Neuronal stem cell (in vitro differentiated cells): ENCODE measurements at regions not wholly inside any gene's neighbourhood (a gene's known extent, or its start where the extent isn't known, plus 50 kb on each side); places are given as distances from the start of the nearest gene placed in this dataset.

Source experiments
- DNase-seq: peaks from one replicate; pipeline ENCODE4 v3.0.0-alpha.2; 2013; ENCODE audit warnings: low spot score
- H2AFZ ChIP-seq: one replicate; pipeline ENCODE4 v1.6.1; 2013; ENCODE audit warnings: mild to moderate bottlenecking, low read length, inconsistent platforms
- H2AK5ac ChIP-seq: 2 replicates; pipeline ENCODE4 v1.6.1; 2013; ENCODE audit warnings: low read depth, mild to moderate bottlenecking, inconsistent platforms, low read length, moderate library complexity, mixed read lengths
- H2BK120ac ChIP-seq: 2 replicates; pipeline ENCODE4 v1.6.1; 2013; ENCODE audit warnings: low read depth, mild to moderate bottlenecking, inconsistent platforms, low read length, moderate library complexity, mixed read lengths
- H2BK12ac ChIP-seq: one replicate; pipeline ENCODE4 v1.6.1; 2013; ENCODE audit warnings: low read length, inconsistent platforms
- H2BK15ac ChIP-seq: 2 replicates; pipeline ENCODE4 v1.6.1; 2013; ENCODE audit warnings: mild to moderate bottlenecking, low read length, inconsistent platforms, mixed read lengths
- H2BK5ac ChIP-seq: one replicate; pipeline ENCODE4 v1.6.1; 2013; ENCODE audit warnings: inconsistent platforms, mild to moderate bottlenecking, low read length, moderate library complexity
- H3K14ac ChIP-seq: one replicate; pipeline ENCODE4 v1.6.1; 2013; ENCODE audit warnings: low read length, inconsistent platforms
- H3K18ac ChIP-seq: 2 replicates; pipeline ENCODE4 v1.6.1; 2013; ENCODE audit warnings: low read length, inconsistent platforms
- H3K23ac ChIP-seq: 2 replicates; pipeline ENCODE4 v1.6.1; 2013; ENCODE audit warnings: low read depth, mild to moderate bottlenecking, mixed read lengths, low read length, inconsistent platforms; ENCODE audit not compliant: poor library complexity
- H3K27ac ChIP-seq: replicated peaks from 3 replicates; pipeline ENCODE4 v1.5.1; 2013; ENCODE audit warnings: low read length, inconsistent platforms
- H3K27me3 ChIP-seq, 3 experiments: 2 replicates each; pipeline ENCODE4 v1.6.1; 2013; ENCODE audit warnings: low read length in 3 of 3, mild to moderate bottlenecking in 2 of 3, inconsistent platforms in 1 of 3, low read depth in 1 of 3, mixed read lengths in 1 of 3, moderate library complexity in 1 of 3; ENCODE audit not compliant: control insufficient read depth in 3 of 3, insufficient read depth in 3 of 3
- H3K36me3 ChIP-seq, 2 donors: replicated peaks in 1 of 2; 2 replicates each; pipeline ENCODE4 v1.6.1; 2013; ENCODE audit warnings: low read length in 2 of 2; ENCODE audit not compliant: control insufficient read depth in 2 of 2, insufficient read depth in 2 of 2
- H3K4ac ChIP-seq: 2 replicates; pipeline ENCODE4 v1.6.1; 2013; ENCODE audit warnings: inconsistent platforms, mild to moderate bottlenecking, low read length, moderate library complexity
- H3K4me1 ChIP-seq, 2 donors: 1 replicate in 1 of 2; 2 replicates in 1 of 2; pipeline ENCODE4 v1.6.1; 2013; ENCODE audit warnings: low read length in 2 of 2, low read depth in 1 of 2; ENCODE audit not compliant: control insufficient read depth in 2 of 2, insufficient read depth in 1 of 2
- H3K4me2 ChIP-seq: one replicate; pipeline ENCODE4 v1.6.1; 2013; ENCODE audit warnings: mild to moderate bottlenecking, low read length, inconsistent platforms; ENCODE audit not compliant: insufficient read depth, poor library complexity, severe bottlenecking
- H3K4me3 ChIP-seq, 2 donors: 2 replicates each; pipeline ENCODE4 v1.5.1; 2013; ENCODE audit warnings: low read length in 2 of 2, mild to moderate bottlenecking in 2 of 2, inconsistent platforms in 1 of 2, moderate library complexity in 1 of 2
- H3K79me1 ChIP-seq: one replicate; pipeline ENCODE4 v1.6.1; 2013; ENCODE audit warnings: low read depth, mild to moderate bottlenecking, inconsistent platforms, low read length, moderate library complexity
- H3K9ac ChIP-seq: one replicate; pipeline ENCODE4 v1.6.1; 2013; ENCODE audit warnings: mild to moderate bottlenecking, low read depth, low read length, inconsistent platforms; ENCODE audit not compliant: poor library complexity
- H3K9me3 ChIP-seq, 2 donors: replicated peaks in 1 of 2; 2 replicates each; pipeline versions ENCODE3 to v1.6.1; 2013; ENCODE audit warnings: low read length in 2 of 2, mild to moderate bottlenecking in 2 of 2, inconsistent platforms in 1 of 2, low read depth in 1 of 2, mixed read lengths in 1 of 2, moderate library complexity in 1 of 2; ENCODE audit not compliant: control insufficient read depth in 2 of 2, insufficient read depth in 1 of 2
- H4K8ac ChIP-seq: one replicate; pipeline ENCODE4 v1.6.1; 2013; ENCODE audit warnings: low read depth, mild to moderate bottlenecking, inconsistent platforms, low read length, moderate library complexity
- H4K91ac ChIP-seq: one replicate; pipeline ENCODE4 v1.6.1; 2013; ENCODE audit warnings: low read length, low read depth, mild to moderate bottlenecking, inconsistent platforms; ENCODE audit not compliant: poor library complexity
- WGBS, 2 donors: extraction: QIAGEN DNeasy Blood & Tissue Kit; methylation state at CpG; one replicate each; pipeline ENCODE4 v1.1.7; 2013; ENCODE audit warnings: missing lambda C conversion rate in 2 of 2, mixed read lengths in 1 of 2; ENCODE audit not compliant: insufficient read length in 2 of 2, insufficient replicate concordance in 1 of 2; ENCODE audit errors: extremely low coverage in 2 of 2; 5-methylcytosine and 5-hydroxymethylcytosine counted together

DNA sequence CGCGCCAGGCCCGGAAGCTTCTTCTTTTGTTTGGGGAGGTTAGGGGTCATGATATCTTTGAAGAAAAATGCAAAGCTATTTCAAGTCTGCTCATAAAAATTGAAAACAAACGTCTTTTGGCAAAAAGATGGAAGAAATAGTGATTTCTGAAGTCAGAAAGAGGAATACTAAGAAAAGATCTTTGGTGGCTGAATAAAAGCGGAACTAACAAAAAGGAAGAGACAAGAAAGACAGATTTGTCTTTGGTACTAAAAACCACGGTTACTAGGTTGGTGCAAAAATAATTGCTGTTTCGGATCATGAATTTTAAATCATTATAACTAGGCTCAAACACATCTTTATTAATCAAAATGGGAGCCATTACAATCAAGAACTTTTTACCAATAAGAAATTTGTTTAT is 164.6 kb upstream of the TRIB2 start:
- H2BK15ac ChIP-seq: no peak overlapping the region

GRCh38 chr2:12554224-12555011 is 162.3 kb upstream of the TRIB2 start:
- H3K27ac ChIP-seq: no peak overlapping the region
- WGBS, 2 donors: no CpG with 5 or more reads among the region's 12 CpGs
- no peaks in the 10 kb centered on the region for H3K79me1 ChIP-seq
- no peak overlapping the region for H2AK5ac ChIP-seq
- H4K8ac ChIP-seq: no peak overlapping the region
- no peak overlapping the region for H3K9ac ChIP-seq
- H3K4me3 ChIP-seq: no peak overlapping the region
- peak overlapping the region; percentile 44 for H2AFZ ChIP-seq
- peaks cover 0 to 6% of the 10 kb centered on the region in 2 donors for H3K9me3 ChIP-seq
- no peak overlapping the region for H4K91ac ChIP-seq
- H3K27me3 ChIP-seq: no peaks in the 10 kb centered on the region
- peak overlapping the region; percentile 13 for H3K4me2 ChIP-seq
- H2BK12ac ChIP-seq: no peak overlapping the region
- H3K36me3 ChIP-seq: no peaks in the 10 kb centered on the region
- no peak overlapping the region for H3K23ac ChIP-seq
- no peak overlapping the region for H3K18ac ChIP-seq
- H3K14ac ChIP-seq: no peak overlapping the region
- DNase-seq: peak; percentile 51
- H2BK15ac ChIP-seq: no peak overlapping the region
- no peak overlapping the region for H2BK120ac ChIP-seq
- peaks cover 14 to 22% of the 10 kb centered on the region in 2 donors for H3K4me1 ChIP-seq
- no peak overlapping the region for H3K4ac ChIP-seq
- no peak overlapping the region for H2BK5ac ChIP-seq

More for the DNA sequence above, 164.6 kb upstream of the TRIB2 start:
- H3K23ac ChIP-seq: no peak overlapping the region
- no peak overlapping the region for H3K4me3 ChIP-seq
- peaks cover 19 to 26% of the 10 kb centered on the region in 2 donors for H3K4me1 ChIP-seq
- H2AFZ ChIP-seq: no peak overlapping the region
- no peak overlapping the region for H2BK120ac ChIP-seq
- no peaks in the 10 kb centered on the region for H3K79me1 ChIP-seq
- WGBS, 2 donors: no CpG with 5 or more reads among the region's 7 CpGs
- H3K4me2 ChIP-seq: no peak overlapping the region
- H3K14ac ChIP-seq: no peak overlapping the region
- H3K9ac ChIP-seq: no peak overlapping the region
- no peak overlapping the region for H2BK12ac ChIP-seq
- H3K36me3 ChIP-seq: no peaks in the 10 kb centered on the region
- no peak for DNase-seq
- H2AK5ac ChIP-seq: no peak overlapping the region
- H3K4ac ChIP-seq: no peak overlapping the region
- H2BK5ac ChIP-seq: no peak overlapping the region
- no peak overlapping the region for H4K8ac ChIP-seq
- H3K27ac ChIP-seq: no peak overlapping the region
- no peak overlapping the region for H4K91ac ChIP-seq
- H3K9me3 ChIP-seq: peaks cover 0 to 6% of the 10 kb centered on the region in 2 donors
- no peak overlapping the region for H3K18ac ChIP-seq
- no peaks in the 10 kb centered on the region for H3K27me3 ChIP-seq

DNA sequence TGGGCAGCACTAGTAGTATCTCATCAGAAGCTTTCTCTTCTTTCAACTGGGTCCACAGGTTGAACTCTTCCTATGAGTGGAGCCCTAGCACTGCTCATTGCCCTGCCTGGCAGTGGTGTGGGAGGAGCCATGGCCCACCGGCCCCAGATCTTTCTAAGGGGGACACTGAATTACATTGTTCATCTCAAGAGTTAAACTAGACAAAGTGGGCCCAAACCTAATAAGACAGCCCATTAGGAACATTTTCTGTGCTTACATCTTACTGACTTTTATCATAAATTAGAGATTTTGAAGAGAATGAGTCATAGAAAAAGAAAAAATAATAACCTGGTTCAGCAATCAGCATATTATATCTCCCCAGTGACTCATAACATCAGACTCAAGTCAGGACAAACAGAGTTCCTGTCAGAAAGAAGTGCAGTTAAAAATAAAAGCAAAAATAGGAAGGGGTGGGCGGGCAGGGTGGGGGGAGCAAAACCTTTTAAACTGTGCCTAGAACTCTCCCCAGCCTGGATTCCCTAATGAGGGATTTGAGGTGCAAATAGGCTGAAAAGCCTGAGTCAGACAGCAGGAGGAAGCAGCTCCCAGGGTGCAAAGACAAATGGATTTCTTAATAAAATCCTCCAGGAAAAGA is 161.6 kb upstream of the TRIB2 start:
- DNase-seq: no peak
- Histone ChIP-seq H3K4me3 (no peak overlapping the region), H4K8ac (no peak overlapping the region), H3K4ac (no peak overlapping the region), H2BK120ac (no peak overlapping the region), H3K23ac (no peak overlapping the region), H3K14ac (no peak overlapping the region), H3K79me1 (no peaks in the 10 kb centered on the region), H4K91ac (no peak overlapping the region), H3K9me3 (peaks cover 0 to 6% of the 10 kb centered on the region in 2 donors), H3K18ac (no peak overlapping the region), H3K27me3 (no peaks in the 10 kb centered on the region), H2BK15ac (no peak overlapping the region), H3K27ac (no peak overlapping the region), H3K4me2 (no peak overlapping the region), H2AK5ac (no peak overlapping the region), H2AFZ (peak overlapping the region; percentile 62), H2BK12ac (no peak overlapping the region), H2BK5ac (no peak overlapping the region), H3K9ac (no peak overlapping the region), H3K4me1 (peaks cover 14 to 20% of the 10 kb centered on the region in 2 donors), H3K36me3 (no peaks in the 10 kb centered on the region)
- no CpG with 5 or more reads among the region's 2 CpGs for WGBS, 2 donors

DNA sequence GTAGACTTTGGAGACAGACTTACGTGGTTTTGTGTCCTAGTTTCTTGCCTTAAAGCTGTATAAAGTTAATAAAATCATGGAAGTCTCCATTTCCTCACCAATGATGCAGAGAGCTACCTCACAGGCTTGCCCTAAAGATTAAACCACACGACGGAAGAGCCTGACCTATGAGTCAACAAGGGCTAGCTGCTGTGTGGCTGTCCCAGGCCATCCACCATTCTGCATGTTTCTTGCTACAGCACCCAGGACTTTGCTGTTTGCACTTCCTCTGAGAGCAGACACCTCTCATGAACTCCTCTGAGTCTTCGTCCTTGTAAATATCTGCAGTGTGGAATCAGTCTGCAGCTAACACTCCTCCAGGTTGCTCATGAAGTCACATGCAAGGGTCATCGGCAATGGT is 160.0 kb upstream of the TRIB2 start:
- H3K4ac ChIP-seq: no peak overlapping the region
- no peak overlapping the region for H2BK5ac ChIP-seq
- H2AK5ac ChIP-seq: no peak overlapping the region
- no peak overlapping the region for H2AFZ ChIP-seq
- H4K8ac ChIP-seq: no peak overlapping the region
- H3K79me1 ChIP-seq: no peaks in the 10 kb centered on the region
- no peaks in the 10 kb centered on the region for H3K27me3 ChIP-seq
- H3K4me1 ChIP-seq: peaks cover 14 to 20% of the 10 kb centered on the region in 2 donors
- H2BK120ac ChIP-seq: no peak overlapping the region
- no peak overlapping the region for H3K27ac ChIP-seq
- no peak overlapping the region for H3K23ac ChIP-seq
- H3K14ac ChIP-seq: no peak overlapping the region
- no peaks in the 10 kb centered on the region for H3K36me3 ChIP-seq
- no peak overlapping the region for H2BK15ac ChIP-seq
- H4K91ac ChIP-seq: no peak overlapping the region
- WGBS, 2 donors: no CpG with 5 or more reads among the region's 5 CpGs
- no peak overlapping the region for H3K4me2 ChIP-seq
- no peak overlapping the region for H3K4me3 ChIP-seq
- no peak overlapping the region for H3K18ac ChIP-seq
- H3K9ac ChIP-seq: no peak overlapping the region
- no peak overlapping the region for H2BK12ac ChIP-seq
- peaks cover 0 to 2% of the 10 kb centered on the region in 2 donors for H3K9me3 ChIP-seq
- no peak for DNase-seq
